ENCODE measurements at regions not wholly inside any gene's neighbourhood (a gene's known extent, or its start where the extent isn't known, plus 50 kb on each side); places are given as distances from the start of the nearest gene placed in this dataset.

DNA sequence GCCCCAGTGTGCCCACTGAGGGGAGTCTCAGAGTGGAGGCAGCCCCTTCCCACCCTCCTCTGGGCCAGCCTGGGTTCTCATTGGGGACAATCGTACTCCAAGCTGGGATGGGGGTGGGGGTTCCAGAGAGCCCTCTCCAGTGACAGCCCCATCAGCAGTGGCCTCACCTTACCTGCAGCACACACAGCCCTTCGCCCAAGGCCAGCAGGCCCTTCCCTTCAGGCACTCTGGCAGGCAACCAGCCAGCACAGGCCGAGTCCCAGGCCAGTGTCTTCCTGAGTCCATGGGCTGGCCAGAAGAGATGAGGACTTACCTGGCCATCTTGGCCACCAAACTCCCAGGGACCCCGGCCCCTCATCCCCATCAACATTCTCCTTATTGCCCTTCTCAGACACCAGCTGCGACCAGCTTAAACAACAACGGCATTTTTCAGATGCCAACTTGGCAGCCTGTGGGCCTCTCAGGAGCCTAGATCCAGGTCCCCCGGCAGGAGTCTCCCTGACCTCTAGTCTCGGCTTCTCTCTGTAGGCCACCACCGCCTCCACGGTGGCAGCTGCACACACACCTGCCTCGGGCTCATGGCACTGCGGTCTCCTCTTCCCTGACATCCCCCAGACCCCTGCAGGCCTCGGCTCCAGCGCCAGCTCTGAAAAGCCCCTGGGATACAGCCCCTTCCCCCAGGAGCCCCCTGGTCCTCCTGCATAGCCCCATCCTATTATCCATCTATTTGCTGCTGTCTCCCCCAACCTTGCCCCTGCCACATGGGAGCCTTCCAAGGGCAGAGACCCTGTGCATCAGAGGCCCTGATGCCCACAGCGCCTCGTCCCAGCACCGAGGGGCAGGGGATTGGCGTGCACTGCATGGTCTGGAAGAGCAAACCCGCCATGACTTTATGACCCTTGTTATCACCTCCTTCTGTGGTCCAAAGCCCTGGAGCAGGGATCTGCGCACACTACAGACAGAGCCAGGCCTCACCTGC is 111.2 kb upstream of the FGF3 start:
- no peak for TF ChIP-seq JUND (IDR thresholded peaks at IDR 0.05)
- TF ChIP-seq, protein P1, sequence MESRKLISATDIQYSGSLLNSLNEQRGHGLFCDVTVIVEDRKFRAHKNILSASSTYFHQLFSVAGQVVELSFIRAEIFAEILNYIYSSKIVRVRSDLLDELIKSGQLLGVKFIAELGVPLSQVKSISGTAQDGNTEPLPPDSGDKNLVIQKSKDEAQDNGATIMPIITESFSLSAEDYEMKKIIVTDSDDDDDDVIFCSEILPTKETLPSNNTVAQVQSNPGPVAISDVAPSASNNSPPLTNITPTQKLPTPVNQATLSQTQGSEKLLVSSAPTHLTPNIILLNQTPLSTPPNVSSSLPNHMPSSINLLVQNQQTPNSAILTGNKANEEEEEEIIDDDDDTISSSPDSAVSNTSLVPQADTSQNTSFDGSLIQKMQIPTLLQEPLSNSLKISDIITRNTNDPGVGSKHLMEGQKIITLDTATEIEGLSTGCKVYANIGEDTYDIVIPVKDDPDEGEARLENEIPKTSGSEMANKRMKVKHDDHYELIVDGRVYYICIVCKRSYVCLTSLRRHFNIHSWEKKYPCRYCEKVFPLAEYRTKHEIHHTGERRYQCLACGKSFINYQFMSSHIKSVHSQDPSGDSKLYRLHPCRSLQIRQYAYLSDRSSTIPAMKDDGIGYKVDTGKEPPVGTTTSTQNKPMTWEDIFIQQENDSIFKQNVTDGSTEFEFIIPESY (IDR thresholded peaks at IDR 0.05; ENCODE audit: extremely low read depth, insufficient replicate concordance, low read length): no peak
- no peak for TF ChIP-seq CTCF (IDR thresholded peaks at IDR 0.05 in 2 of 3, conservative IDR thresholded peaks at IDR 0.05 in 1 of 3; ENCODE audit: borderline replicate concordance in 1 of 3, insufficient read depth in 1 of 3, low read depth in 2 of 3, low read length in 2 of 3)
- TF ChIP-seq POLR2A (IDR thresholded peaks at IDR 0.05; ENCODE audit: borderline replicate concordance, extremely low read depth, insufficient read depth, insufficient read length): no peak
- no peak for TF ChIP-seq SRF (IDR thresholded peaks at IDR 0.05; ENCODE audit: low read depth)
- no peak for TF ChIP-seq POLR2AphosphoS5 (IDR thresholded peaks at IDR 0.05; ENCODE audit: low read depth, low read length)
- TF ChIP-seq EGR1 (IDR thresholded peaks at IDR 0.05; ENCODE audit: low read depth): no peak
- TF ChIP-seq, protein P2, sequence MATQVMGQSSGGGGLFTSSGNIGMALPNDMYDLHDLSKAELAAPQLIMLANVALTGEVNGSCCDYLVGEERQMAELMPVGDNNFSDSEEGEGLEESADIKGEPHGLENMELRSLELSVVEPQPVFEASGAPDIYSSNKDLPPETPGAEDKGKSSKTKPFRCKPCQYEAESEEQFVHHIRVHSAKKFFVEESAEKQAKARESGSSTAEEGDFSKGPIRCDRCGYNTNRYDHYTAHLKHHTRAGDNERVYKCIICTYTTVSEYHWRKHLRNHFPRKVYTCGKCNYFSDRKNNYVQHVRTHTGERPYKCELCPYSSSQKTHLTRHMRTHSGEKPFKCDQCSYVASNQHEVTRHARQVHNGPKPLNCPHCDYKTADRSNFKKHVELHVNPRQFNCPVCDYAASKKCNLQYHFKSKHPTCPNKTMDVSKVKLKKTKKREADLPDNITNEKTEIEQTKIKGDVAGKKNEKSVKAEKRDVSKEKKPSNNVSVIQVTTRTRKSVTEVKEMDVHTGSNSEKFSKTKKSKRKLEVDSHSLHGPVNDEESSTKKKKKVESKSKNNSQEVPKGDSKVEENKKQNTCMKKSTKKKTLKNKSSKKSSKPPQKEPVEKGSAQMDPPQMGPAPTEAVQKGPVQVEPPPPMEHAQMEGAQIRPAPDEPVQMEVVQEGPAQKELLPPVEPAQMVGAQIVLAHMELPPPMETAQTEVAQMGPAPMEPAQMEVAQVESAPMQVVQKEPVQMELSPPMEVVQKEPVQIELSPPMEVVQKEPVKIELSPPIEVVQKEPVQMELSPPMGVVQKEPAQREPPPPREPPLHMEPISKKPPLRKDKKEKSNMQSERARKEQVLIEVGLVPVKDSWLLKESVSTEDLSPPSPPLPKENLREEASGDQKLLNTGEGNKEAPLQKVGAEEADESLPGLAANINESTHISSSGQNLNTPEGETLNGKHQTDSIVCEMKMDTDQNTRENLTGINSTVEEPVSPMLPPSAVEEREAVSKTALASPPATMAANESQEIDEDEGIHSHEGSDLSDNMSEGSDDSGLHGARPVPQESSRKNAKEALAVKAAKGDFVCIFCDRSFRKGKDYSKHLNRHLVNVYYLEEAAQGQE (IDR thresholded peaks at IDR 0.05; ENCODE audit: low read depth): no peak
- no peak for TF ChIP-seq EZH2 (IDR thresholded peaks at IDR 0.05)

Data from HCT116 (cell line).